ENCODE measurements at regions not wholly inside any gene's neighbourhood (a gene's known extent, or its start where the extent isn't known, plus 50 kb on each side); places are given as distances from the start of the nearest gene placed in this dataset.

GRCh38 chr1:221891708-221892107, 149.8 kb upstream of the DUSP10 start:
- FAIRE-seq (no peak), DNase-seq (ENCODE audit: low read depth in 1 of 2, low spot score in 2 of 2) (no peak)
- Histone ChIP-seq H3K36me3 (ENCODE audit: control insufficient read depth in 2 of 4, insufficient read depth in 4 of 4, low read length in 3 of 4) (no peaks in the 10 kb centered on the region), H3K23ac (ENCODE audit: insufficient read length) (no peak overlapping the region), H3K27me3 (replicated peaks in 1 of 4; ENCODE audit: control insufficient read depth in 3 of 4, extremely low read depth in 1 of 4, insufficient read depth in 3 of 4, low read length in 3 of 4) (no peaks in the 10 kb centered on the region), H3K4me1 (replicated peaks in 1 of 4; ENCODE audit: control insufficient read depth in 3 of 4, insufficient read depth in 4 of 4, low read length in 3 of 4) (no peaks in the 10 kb centered on the region), H3K14ac (ENCODE audit: insufficient read length) (no peak overlapping the region), H3K18ac (ENCODE audit: extremely low read depth, low read length) (no peak overlapping the region), H2BK120ac (replicated peaks; ENCODE audit: low read depth, low read length) (no peak overlapping the region), H3K4me2 (ENCODE audit: insufficient read depth in 1 of 2, low read depth in 2 of 2, low read length in 2 of 2) (no peak overlapping the region), H2BK15ac (ENCODE audit: low read length) (no peak overlapping the region), H4K20me1 (replicated peaks in 1 of 2; ENCODE audit: control insufficient read depth in 1 of 2, insufficient read depth in 2 of 2, low read length in 2 of 2) (no peaks in the 10 kb centered on the region), H4K8ac (ENCODE audit: extremely low read depth, insufficient read depth, low read length) (no peak overlapping the region), H3K4me3 (ENCODE audit: extremely low read depth in 1 of 4, insufficient read depth in 2 of 4, low read depth in 3 of 4, low read length in 4 of 4) (no peak overlapping the region), H4K91ac (replicated peaks; ENCODE audit: insufficient read length, low read length) (no peak overlapping the region), H3K9ac (replicated peaks in 1 of 4; ENCODE audit: extremely low read depth in 1 of 4, low read depth in 3 of 4, low read length in 3 of 4) (no peak overlapping the region), H3K23me2 (ENCODE audit: low read depth, low read length) (no peaks in the 10 kb centered on the region), H3K27ac (ENCODE audit: low read depth, low read length) (no peak overlapping the region), H3K79me2 (ENCODE audit: control insufficient read depth in 1 of 2, insufficient read depth in 2 of 2, low read length in 2 of 2) (no peaks in the 10 kb centered on the region), H2AK5ac (ENCODE audit: low read depth, low read length) (no peak overlapping the region), H2BK5ac (ENCODE audit: low read depth, low read length) (no peak overlapping the region), H2BK12ac (ENCODE audit: low read depth, low read length) (no peak overlapping the region), H3K4ac (replicated peaks; ENCODE audit: insufficient read length, low read depth, low read length) (no peak overlapping the region), H2BK20ac (ENCODE audit: low read length) (no peak overlapping the region), H3K9me3 (ENCODE audit: insufficient read depth in 2 of 2, low read depth in 1 of 2, low read length in 1 of 2) (no peaks in the 10 kb centered on the region), H3K56ac (replicated peaks; ENCODE audit: insufficient read length, low read depth, low read length) (no peak overlapping the region), H2AFZ (ENCODE audit: low read length) (no peak overlapping the region), H3K79me1 (ENCODE audit: low read depth, low read length) (no peaks in the 10 kb centered on the region), H4K5ac (ENCODE audit: insufficient read length, low read depth, low read length) (no peak overlapping the region)
- 95% methylated on average over 1 of the region's 1 CpG; no CpG with 5 or more reads in 1 of the 2 experiments for WGBS, 2 experiments (ENCODE audit: extremely low coverage in 1 of 2, insufficient coverage in 1 of 2, insufficient read length in 1 of 2, insufficient replicate concordance in 2 of 2, low coverage in 1 of 2, low lambda C conversion rate in 2 of 2, missing lambda C conversion rate in 1 of 2)
- CTCF ChIA-PET (ENCODE audit: partially characterized antibody), result interaction anchor here (1.1 to 2.1 kb wide), 4 partner anchors 11 to 413 kb away, joined by 3 to 6 read pairs (median 4); no protein-coding TSS in a partner anchor
- POLR2A ChIA-PET (ENCODE audit: partially characterized antibody), result no interaction called here
- TF ChIP-seq SIRT6 (IDR thresholded peaks at IDR 0.05; ENCODE audit: low read length), result no peak
- TF ChIP-seq BACH1 (IDR thresholded peaks at IDR 0.05; ENCODE audit: low read length), result no peak
- no peak for TF ChIP-seq GABPA (IDR thresholded peaks at IDR 0.05; ENCODE audit: borderline replicate concordance, insufficient read depth, low read length)
- no peak for TF ChIP-seq POLR2AphosphoS5 (IDR thresholded peaks at IDR 0.05; ENCODE audit: low read depth, low read length)
- no peak for TF ChIP-seq HDAC2 (IDR thresholded peaks at IDR 0.05; ENCODE audit: borderline replicate concordance in 1 of 2, low read depth in 2 of 2, low read length in 2 of 2)
- no peak for TF ChIP-seq POLR2A (IDR thresholded peaks at IDR 0.05; ENCODE audit: control extremely low read depth in 1 of 2, low read depth in 2 of 2, low read length in 2 of 2)

All from H1 (cell line).